Glomerular visceral epithelial cell (primary cell): ENCODE measurements at regions not wholly inside any gene's neighbourhood (a gene's known extent, or its start where the extent isn't known, plus 50 kb on each side); places are given as distances from the start of the nearest gene placed in this dataset.

Experiments used
- DNase-seq: peaks from one replicate; pipeline ENCODE4 v3.0.0-alpha.2; 2016; ENCODE audit errors: extremely low spot score

- DNase-seq = no peak
These were observed 1065.1 kb downstream of the SLITRK1 start for GRCh38 chr13:82817133-82817532.

DNA sequence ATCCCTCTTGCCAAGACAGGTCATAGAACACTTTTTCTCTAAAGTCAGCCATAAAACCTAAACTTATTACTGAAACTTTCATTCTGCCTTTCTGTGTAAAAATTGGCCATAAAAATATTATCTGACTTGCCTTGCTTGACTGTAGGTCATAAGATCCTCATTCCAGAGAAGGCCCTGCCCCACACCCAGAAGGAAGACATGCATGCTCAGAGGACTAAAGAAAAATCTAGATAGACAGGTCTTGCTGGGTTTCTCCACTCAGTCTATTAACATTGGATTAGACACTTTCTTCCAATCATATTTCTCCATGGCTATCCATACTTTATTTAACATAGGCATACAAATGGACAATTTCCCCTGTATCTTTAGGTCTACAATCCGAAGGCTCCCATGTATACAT, 1066.5 kb downstream of the SLITRK1 start:
- DNase-seq = no peak

DNA sequence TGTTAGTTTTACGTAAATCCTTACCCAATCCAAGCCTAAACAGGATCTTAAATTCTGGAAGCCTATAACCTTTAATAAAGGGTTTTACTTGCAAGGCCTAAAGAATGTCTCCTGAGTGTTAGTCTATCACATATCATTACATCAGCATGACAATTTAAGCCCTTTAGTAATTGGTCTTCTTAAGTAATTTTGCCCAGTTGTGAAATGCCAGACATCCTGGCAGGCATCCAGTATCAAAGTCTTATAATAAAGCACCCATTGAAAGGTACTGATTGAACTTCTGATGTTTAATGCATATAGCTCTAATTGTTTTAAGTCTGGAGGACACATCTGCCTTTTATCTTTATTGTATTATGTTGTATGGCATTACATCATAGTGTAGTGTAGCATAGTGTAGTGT, 1078.9 kb downstream of the SLITRK1 start:
- DNase-seq = no peak

DNA sequence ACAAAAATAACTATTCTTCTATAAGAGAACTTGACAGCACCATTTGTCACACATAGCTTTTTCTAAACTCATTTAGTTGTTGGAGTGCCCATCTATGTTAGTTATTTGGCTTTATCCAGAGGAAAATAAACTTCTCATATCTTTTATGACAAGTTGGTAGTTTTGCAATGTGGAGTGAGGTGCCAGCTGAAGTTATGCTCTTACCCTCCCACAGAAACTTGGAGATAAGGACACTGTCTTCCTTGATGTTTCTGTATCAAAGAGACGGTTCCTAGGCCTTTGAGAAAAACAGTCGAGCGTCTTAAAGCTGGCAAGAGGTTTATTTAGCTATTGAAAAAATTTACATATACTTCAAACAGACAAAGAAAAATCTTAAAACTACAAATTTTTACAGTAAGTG, 1079.7 kb downstream of the SLITRK1 start:
- no peak for DNase-seq

GRCh38 chr13:82800391-82800790, 1081.9 kb downstream of the SLITRK1 start:
- DNase-seq = peak; percentile 33

DNA sequence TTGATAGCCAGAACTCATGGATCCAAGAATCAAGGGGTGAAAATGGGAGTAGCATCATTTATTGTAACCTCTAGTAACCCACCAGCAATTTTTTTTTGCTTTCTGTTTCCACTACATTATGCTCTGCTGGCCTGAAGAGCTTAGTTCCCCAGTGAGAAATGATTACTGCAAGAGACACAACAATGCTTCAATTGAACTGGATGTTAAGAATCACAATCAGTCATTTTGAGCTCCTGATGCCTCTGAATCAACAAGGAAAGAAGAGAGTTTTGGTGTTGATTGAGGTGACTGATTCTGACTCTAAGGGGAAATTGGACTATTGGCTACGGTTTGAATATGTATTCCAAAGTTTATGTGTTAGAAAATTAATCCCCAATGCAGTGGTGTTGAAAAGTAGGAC, 1084.4 kb downstream of the SLITRK1 start:
- no peak for DNase-seq

GRCh38 chr13:82791035-82791434, 1091.2 kb downstream of the SLITRK1 start:
- no peak for DNase-seq

GRCh38 chr13:82772816-82773215, 1109.5 kb downstream of the SLITRK1 start:
- DNase-seq = no peak

- no peak for DNase-seq
These were observed 1115.4 kb downstream of the SLITRK1 start for GRCh38 chr13:82766732-82767321.

- no peak for DNase-seq
These were observed 1124.2 kb downstream of the SLITRK1 start for GRCh38 chr13:82758044-82758443.

DNA sequence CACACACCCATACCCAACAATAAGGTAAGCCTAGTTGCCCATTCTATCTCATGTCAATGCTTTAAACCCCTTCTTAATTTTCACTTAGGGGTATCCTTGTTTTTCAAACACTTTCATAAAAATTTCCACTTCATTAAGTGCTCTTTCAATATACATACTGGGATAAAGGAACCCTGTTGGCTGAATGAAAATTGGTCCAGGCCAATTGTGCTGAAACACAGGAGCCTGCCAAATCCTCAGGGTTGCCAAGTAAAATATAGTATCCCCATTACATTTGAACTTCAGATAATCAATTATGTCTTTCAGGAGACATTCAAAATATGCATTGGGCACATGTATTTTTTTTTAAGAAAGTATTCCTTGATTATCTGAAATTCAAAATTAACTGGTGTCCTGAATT, 1131.1 kb downstream of the SLITRK1 start:
- DNase-seq = no peak

DNA sequence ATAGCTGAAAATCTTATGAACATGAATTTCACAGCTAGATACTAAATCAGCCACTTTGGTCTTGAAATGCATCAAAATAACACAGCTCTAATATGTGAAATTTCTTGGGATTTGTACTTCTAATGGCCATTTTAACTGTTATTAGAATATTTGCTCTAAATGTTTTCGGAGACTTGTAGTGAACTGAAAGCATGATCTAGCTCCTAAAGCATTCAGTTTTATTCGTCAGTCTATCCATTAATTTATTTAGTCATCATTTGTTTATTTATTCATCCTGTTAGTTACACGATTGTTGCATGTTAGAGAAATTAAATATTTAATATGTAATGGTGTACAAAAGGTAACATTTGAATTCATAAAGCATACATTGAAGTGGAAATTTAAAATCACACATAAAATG, 1132.7 kb downstream of the SLITRK1 start:
- no peak for DNase-seq

DNA sequence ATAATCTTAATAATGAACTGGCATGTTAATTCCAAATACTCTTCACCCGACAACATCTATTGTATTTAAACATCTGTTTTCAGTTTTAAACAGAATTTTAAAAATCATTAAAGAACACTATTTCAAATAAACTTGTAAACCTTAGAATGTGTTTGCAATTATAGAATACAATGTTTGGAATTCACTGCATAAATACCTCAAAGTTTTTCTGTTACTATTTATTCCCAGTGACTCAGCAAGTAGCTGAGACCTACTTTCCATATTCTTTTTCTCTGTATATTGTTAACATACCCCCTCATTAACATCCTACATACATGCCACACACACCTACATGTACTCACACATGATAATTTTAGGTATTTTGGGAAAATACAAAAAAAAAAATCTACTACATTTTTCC, 1134.3 kb downstream of the SLITRK1 start:
- no peak for DNase-seq

- DNase-seq = no peak
These were observed 1135.0 kb downstream of the SLITRK1 start for GRCh38 chr13:82747291-82747690.

DNA sequence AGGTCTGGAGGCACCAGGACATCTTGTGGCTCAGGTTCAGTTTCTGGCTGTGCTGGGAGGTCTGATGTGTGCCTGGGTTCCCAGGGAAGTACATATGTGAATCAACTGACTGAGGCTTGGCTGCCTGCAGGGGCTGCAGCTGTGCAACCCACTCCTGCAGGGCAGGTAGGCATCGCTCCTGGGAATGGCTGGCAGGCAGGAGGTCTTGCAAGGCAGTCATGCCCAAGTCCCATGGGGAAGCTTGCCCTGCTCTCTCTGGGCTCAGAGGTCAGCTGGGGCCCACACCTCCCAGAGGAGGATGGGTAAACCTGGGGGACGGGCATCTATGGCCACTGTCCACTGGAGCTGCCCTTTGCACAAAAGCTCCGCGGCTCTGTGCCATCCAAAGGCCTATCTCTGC, 1141.8 kb downstream of the SLITRK1 start:
- no peak for DNase-seq

GRCh38 chr13:82739881-82740280, 1142.4 kb downstream of the SLITRK1 start:
- DNase-seq = no peak

- no peak for DNase-seq
These were observed 1152.9 kb downstream of the SLITRK1 start for GRCh38 chr13:82729401-82729800.

DNA sequence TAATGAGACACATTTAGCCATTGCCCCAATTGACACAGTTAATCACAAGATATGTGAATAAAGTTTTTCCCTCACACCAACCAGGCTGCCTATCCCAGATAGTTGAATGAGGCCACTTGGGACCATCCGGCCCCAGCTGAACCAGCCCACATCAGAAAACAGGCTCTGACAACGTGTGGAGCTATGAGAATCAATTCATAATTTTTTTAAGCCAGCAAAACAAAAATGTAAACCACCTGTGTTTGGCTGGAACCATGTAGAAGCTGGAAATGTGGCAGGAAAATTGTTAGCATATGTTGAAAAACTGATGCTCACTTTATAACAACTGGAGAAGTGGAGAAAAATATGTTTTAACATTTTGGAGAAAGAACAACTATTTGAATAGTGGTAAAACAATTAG, 1161.3 kb downstream of the SLITRK1 start:
- DNase-seq = no peak

- no peak for DNase-seq
These were observed 1162.3 kb downstream of the SLITRK1 start for GRCh38 chr13:82719987-82720386.

GRCh38 chr13:82717249-82717648, 1165.0 kb downstream of the SLITRK1 start:
- DNase-seq = peak; percentile 45

DNA sequence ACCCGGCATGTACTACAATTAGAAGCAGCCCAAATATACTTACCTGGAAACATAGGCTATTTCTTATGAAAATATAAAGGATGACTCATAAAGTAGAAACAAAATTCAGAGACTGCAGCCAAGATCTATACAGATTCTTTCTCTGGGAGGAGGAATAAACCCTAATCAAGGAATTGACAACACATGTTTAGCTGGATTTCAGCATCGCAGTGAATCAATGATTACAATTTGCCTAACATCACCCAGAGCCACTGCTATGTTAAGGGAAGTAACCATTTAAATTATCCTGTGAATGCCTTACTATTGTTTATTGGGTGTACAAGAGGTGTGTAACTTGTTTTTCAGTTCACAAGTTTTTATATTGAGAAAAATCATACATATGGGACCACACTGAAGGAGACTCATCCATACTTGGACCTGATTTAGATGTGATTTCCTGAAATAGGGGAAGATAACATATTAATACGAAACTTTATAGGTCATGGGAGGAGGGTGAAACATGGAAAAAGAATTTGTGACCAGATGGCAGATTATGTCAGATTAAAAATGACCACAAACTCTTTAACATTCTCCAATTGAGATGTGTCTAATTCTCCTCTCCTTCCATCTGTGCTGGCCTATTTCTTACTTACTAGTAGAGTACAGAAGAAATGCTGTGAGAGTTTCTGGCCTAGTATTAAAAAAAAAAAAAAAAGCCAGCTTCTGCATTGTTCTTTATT, 1168.4 kb downstream of the SLITRK1 start:
- DNase-seq = no peak

DNA sequence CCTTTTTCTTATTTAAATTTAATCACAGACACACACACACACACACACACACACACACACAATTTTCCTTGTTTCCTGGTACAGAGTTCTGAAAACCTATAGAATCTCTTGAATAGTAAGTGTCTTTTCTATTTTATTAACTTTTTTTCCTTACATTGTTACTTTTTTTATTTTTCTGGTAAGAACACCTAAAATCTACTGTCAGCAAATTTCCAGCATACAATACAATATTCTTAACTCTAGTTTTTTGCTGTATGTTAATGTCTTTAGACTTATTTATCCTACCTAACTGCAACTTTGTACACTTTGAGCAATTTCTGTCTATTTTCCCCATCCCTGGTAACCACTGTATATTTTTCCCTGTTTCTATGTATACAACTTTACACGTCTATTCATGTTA, 1179.8 kb downstream of the SLITRK1 start:
- no peak for DNase-seq

DNA sequence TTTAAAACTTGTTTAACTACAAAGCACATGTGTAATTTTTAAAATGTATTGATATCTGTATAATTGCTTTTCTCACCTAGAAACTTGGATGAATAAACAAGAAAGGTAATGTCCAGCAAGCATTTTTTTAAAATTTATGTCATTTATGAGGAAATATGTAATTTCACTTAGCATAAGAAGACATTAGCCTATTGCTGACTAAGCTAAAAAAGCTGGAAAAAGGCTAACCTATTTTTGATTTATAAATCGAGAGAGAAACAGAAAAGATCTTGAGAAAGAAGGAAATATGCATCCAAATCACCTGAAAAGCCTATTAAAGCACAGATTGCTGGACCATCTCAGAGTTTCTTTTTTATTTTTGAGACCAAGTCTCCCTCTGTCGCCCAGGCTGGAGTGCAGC, 1181.3 kb downstream of the SLITRK1 start:
- DNase-seq = no peak

- no peak for DNase-seq
These were observed 1183.3 kb downstream of the SLITRK1 start for GRCh38 chr13:82698941-82699340.
